Adipocyte (in vitro differentiated cells): ENCODE measurements at regions not wholly inside any gene's neighbourhood (a gene's known extent, or its start where the extent isn't known, plus 50 kb on each side); places are given as distances from the start of the nearest gene placed in this dataset.
"Not testable (repeated sequence)": the region's sequence is repeated elsewhere in the genome, so short reads cannot be mapped to it uniquely, and the experiment has no call there.

Experiments
- DNase-seq: peaks from one replicate; pipeline ENCODE4 v3.0.0-alpha.2; 2015; ENCODE audit warnings: low read depth
- H3K27me3 ChIP-seq: replicated peaks from 2 replicates; pipeline ENCODE4 v1.7.0; 2013; ENCODE audit warnings: mild to moderate bottlenecking, low read length, moderate library complexity; ENCODE audit not compliant: control insufficient read depth, insufficient read depth
- H3K36me3 ChIP-seq: 2 replicates; pipeline ENCODE4 v1.7.0; 2013; ENCODE audit warnings: low read length, mild to moderate bottlenecking, moderate library complexity; ENCODE audit not compliant: control insufficient read depth, insufficient read depth, severe bottlenecking
- H3K4me1 ChIP-seq: 2 replicates; pipeline ENCODE4 v1.7.0; 2013; ENCODE audit warnings: mild to moderate bottlenecking, low read length, moderate library complexity; ENCODE audit not compliant: control insufficient read depth, insufficient read depth
- H3K4me3 ChIP-seq: 2 replicates; pipeline ENCODE4 v1.7.0; 2013; ENCODE audit warnings: mild to moderate bottlenecking, low read length, moderate library complexity
- H3K9ac ChIP-seq: 2 replicates; pipeline ENCODE4 v1.7.0; 2013; ENCODE audit warnings: mild to moderate bottlenecking, low read length, moderate library complexity
- H3K9me3 ChIP-seq: 2 replicates; pipeline ENCODE4 v1.7.0; 2013; ENCODE audit warnings: mild to moderate bottlenecking, low read length, moderate library complexity; ENCODE audit not compliant: control insufficient read depth

DNA sequence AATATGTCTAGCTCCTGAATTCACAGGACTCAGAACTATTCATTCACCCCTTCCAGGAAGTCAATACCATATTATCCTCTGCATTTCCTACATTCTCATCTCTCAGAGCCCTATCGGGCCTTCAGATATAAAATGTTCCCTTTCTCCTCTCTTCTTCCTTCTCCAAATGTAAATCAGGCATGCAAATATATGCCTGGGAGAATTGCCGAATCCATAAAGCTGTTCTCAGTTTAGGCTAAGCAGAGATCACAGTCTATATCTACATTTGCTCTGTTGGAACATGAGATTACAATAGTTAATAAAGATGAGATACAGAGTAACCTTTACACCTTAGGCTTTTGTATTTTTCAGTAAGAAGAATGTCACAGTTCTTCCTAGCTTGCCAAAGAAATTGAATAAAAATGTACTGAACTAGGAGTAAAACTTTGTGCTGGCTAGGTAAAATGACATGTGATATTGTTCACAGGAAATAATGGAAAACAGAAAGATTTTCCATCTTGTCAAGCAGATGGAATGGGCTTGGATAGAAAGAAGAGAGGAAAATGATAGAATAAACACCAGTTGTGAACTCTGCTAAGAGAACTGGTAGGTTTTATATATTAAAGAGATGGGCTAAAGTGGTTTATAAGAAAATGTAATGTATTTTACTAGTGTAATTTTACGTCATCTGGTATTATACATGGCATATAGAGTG is 161.5 kb downstream of the NRIP1 start:
- DNase-seq = no peak
- no peak overlapping the region for H3K4me3 ChIP-seq
- peaks cover 3% of the 10 kb centered on the region for H3K4me1 ChIP-seq
- no peak overlapping the region for H3K9ac ChIP-seq
- H3K9me3 ChIP-seq = no peaks in the 10 kb centered on the region
- no peaks in the 10 kb centered on the region for H3K27me3 ChIP-seq
- no peaks in the 10 kb centered on the region for H3K36me3 ChIP-seq

DNA sequence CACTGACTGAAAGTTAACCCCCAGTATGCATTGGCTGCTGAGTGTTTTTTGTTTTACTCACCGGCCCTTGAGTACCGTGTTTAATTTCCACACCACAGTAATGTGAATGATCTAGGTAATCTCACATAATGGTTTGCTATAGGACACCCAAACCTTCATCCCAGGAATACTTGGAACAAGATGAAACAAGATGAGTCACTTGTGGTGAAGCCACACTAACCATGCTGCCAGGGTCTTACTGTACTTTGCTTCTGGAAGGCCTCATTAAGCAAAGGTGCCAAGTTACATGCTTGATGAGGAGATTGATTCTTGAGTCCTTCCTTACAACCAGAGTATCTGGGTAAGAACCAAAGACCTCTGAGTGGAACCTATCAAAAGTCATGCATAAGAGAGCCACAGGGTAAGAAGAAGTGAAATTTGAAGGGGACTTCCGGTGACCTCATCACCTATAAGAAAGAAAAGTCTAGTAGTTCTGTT is 163.3 kb downstream of the NRIP1 start:
- H3K4me3 ChIP-seq = no peak overlapping the region

DNA sequence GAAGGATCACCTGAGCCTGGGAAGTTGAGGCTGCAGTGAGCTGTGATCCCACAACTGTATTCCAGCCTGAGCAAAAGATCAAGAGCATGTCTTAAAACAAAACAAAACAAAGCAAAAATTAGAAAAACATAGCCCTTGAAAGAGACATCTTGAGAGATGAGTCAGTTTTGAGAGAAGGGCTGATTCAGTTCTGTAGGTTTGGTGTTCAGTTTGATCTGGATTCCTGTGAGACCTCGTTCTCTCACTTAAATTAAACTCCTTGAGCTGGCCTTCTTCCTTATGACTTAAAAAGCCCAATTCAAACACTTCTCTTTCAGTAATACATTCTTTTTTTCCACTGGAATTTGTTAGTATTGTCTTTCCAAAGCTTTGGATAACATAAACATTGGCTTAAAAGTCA is 164.2 kb downstream of the NRIP1 start:
- Histone ChIP-seq H3K9ac (no peak overlapping the region), H3K4me3 (no peak overlapping the region), H3K9me3 (no peaks in the 10 kb centered on the region), H3K27me3 (no peaks in the 10 kb centered on the region), H3K36me3 (no peaks in the 10 kb centered on the region), H3K4me1 (peaks cover 3% of the 10 kb centered on the region)
- peak; percentile 47 for DNase-seq

More for the DNA sequence above, 163.3 kb downstream of the NRIP1 start:
- H3K9me3 ChIP-seq = no peaks in the 10 kb centered on the region
- no peak overlapping the region for H3K9ac ChIP-seq
- DNase-seq = no peak
- no peaks in the 10 kb centered on the region for H3K27me3 ChIP-seq
- H3K4me1 ChIP-seq = peaks cover 3% of the 10 kb centered on the region
- H3K36me3 ChIP-seq = no peaks in the 10 kb centered on the region

DNA sequence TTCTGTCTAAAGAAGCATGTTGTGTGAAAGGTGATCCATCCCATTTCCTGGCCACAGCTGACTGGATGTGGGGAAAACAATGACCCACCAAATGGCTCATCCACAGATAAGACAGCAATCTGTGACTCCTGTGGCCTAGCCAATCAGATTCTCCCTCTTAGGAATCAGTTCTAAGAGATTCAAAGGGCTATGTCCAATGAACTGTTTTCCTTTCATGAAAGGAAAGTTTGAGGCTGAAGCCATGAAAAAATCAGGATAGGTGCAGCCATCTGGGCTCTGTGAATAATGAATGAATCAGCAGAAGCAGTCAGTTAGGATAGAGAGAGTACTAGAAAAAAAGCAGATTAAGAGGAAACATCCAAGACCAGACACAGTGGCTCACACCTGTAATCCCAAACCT is 164.7 kb downstream of the NRIP1 start:
- Histone ChIP-seq H3K4me1 (peaks cover 3% of the 10 kb centered on the region), H3K4me3 (no peak overlapping the region), H3K9ac (no peak overlapping the region), H3K36me3 (no peaks in the 10 kb centered on the region), H3K27me3 (no peaks in the 10 kb centered on the region), H3K9me3 (no peaks in the 10 kb centered on the region)
- no peak for DNase-seq

DNA sequence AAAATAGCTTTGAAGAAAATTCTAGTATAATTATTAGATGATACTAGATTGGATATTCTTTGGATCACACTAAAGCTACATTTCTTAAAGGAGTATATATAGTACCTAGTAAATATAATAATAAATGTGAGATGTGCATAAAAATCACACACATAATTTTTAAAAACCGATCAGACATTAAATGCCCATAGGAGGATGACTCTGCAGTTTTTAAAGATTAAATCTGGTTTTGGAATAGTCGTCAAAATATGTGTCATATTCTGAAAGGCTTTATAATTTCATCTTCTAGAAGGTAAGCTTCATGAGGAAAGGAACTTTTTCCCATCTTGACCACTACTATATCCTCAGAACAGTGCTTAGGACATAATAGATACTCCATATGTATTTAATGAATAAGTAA is 169.0 kb downstream of the NRIP1 start:
- DNase-seq = no peak
- H3K27me3 ChIP-seq = no peaks in the 10 kb centered on the region
- no peaks in the 10 kb centered on the region for H3K36me3 ChIP-seq
- no peak overlapping the region for H3K9ac ChIP-seq
- H3K4me1 ChIP-seq = peaks cover 3% of the 10 kb centered on the region
- H3K4me3 ChIP-seq = no peak overlapping the region
- no peaks in the 10 kb centered on the region for H3K9me3 ChIP-seq

DNA sequence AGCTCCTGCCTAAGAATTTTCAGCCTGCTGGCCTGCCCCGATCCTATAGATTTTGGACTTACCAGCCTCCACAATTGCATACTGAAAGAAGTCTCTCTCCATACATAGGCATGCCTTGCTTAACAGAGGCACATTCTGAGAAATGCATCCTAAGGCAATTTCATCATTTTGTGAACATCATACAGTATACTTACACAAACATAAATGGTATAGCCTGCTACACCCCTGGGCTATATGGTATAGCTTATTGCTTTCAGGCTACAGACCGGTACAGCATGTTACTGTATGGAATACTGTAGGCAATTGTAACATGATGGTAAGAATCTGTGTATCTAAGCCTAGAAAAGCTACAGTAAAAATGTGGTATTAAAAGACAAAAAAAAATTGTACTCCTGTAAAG is 174.7 kb downstream of the NRIP1 start:
- Histone ChIP-seq H3K4me1 (peaks cover 30% of the 10 kb centered on the region), H3K36me3 (no peaks in the 10 kb centered on the region), H3K27me3 (no peaks in the 10 kb centered on the region), H3K4me3 (no peak overlapping the region), H3K9ac (no peak overlapping the region), H3K9me3 (no peaks in the 10 kb centered on the region)
- DNase-seq = peak; percentile 34

DNA sequence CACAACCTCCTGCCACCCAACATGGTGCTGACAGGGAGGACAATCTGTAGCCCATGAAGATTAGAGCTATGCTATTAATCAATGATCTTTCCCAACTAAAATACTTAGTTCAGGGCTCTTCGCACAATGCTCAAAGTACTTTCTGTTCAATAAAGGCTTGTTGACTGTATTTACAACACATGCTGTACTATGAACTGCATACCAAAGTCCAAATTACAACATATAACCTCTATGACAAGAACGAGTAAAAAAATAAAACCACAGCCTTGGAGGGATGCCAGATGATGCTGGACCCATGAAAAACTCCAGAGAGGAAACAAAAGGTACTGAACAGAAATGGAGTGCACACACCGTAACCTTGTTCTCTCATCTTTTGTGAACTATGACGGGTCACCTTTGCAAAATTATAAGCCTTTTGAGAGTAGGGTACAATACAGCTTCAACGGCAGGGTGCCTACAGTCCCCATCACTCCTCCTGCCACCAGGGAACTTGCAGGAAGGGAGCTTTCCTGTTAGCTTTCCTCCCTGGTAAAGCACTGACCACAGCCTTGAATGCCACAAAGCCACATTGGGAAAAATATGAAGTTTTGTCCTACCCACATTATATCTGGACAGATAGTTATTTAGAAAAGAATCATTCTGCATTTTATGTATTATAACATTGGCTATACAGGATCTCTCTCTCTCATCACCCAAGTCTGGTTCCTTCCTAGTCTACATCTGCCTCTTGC is 175.6 kb downstream of the NRIP1 start:
- Histone ChIP-seq H3K27me3 (no peaks in the 10 kb centered on the region), H3K9ac (peak overlapping the region; percentile 27), H3K4me3 (peak overlapping the region; percentile 1), H3K9me3 (no peaks in the 10 kb centered on the region), H3K4me1 (peaks cover 30% of the 10 kb centered on the region), H3K36me3 (no peaks in the 10 kb centered on the region)
- peak; percentile 81 for DNase-seq

DNA sequence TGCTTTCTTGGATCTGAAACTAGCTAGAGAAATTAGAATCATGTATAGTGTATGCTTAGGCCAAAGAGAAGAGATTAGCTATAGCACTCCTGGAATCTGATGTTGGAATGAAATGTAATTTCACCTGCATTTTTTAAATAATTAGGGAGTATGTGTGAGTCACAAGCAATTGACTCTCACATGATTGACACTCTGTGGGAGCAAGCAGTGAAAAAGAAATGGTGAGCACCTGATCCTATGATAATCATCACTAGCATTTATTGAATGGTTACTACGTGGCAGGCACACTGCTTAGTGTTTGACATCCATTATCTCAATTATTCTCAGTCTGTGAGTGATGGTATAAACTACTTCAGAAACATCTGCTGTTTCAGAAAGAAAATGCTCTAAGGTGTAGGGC is 176.6 kb downstream of the NRIP1 start:
- peaks cover 30% of the 10 kb centered on the region for H3K4me1 ChIP-seq
- no peaks in the 10 kb centered on the region for H3K9me3 ChIP-seq
- H3K27me3 ChIP-seq = no peaks in the 10 kb centered on the region
- no peaks in the 10 kb centered on the region for H3K36me3 ChIP-seq
- H3K4me3 ChIP-seq = peak overlapping the region; percentile 0
- DNase-seq = no peak
- peak overlapping the region; percentile 27 for H3K9ac ChIP-seq

DNA sequence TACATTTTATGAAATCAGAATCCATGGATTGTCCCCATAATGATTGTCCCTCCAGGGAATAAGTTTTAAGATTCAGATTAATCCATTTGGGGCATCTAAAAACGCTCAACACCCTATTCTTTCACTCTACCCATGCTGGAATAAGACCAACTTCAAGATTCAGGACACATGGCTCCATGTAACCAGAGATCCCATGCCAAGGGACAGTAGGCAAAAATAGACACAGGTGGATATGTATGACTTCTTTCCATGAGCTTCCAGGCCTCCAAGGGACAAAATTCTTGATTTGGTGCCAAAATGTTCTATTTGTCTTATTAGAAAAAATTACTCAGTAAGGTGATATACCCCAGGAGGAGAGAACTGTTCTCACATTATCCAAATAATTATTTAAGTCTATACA is 178.8 kb downstream of the NRIP1 start:
- H3K9me3 ChIP-seq = no peaks in the 10 kb centered on the region
- no peaks in the 10 kb centered on the region for H3K27me3 ChIP-seq

DNA sequence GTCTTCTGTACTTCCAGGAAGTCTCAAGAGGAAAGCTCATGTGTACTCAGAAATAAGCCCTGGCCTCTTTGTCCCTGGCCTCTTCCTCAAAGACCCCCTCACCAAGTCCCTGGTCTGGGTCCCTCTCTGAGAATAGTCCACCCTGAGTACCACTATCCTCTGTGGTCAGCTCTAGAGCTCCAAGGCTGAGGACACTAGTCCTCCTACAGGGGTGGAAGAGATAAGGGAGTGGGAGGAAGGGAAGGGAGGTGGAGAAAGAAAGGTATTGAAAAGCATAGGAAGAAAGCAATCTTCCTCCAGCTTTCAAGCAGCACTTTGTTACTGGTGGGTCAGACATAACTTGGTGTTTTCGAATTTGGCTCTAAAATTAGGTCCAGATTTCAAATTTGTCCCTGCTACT is 181.4 kb downstream of the NRIP1 start:
- peaks cover 17% of the 10 kb centered on the region for H3K4me1 ChIP-seq
- no peaks in the 10 kb centered on the region for H3K9me3 ChIP-seq
- no peak for DNase-seq
- no peak overlapping the region for H3K4me3 ChIP-seq
- no peaks in the 10 kb centered on the region for H3K27me3 ChIP-seq
- H3K9ac ChIP-seq = no peak overlapping the region
- H3K36me3 ChIP-seq = no peaks in the 10 kb centered on the region

More for the DNA sequence above, 178.8 kb downstream of the NRIP1 start:
- Histone ChIP-seq H3K4me3 (no peak overlapping the region), H3K36me3 (no peaks in the 10 kb centered on the region), H3K9ac (no peak overlapping the region), H3K4me1 (peaks cover 30% of the 10 kb centered on the region)
- no peak for DNase-seq

DNA sequence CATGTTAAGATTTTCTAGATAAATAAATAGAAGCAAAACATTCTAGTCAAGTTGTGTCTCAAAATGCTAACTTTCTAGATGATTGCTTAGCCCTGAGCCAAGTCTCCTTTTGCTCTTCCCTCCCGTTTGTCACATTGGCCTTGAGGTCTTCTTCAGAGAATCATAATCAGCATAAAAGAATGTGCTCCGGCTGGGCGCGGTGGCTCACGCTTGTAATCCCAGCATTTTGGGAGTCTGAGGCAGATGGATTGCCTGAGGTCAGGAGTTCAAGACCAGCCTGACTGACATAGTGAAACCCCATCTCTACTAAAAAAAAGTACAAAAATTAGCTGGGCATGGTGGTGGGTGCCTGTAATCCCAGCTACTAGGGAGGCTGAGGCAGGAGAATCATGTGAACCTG is 182.3 kb downstream of the NRIP1 start:
- not testable (repeated sequence) for DNase-seq, H3K9ac ChIP-seq, H3K9me3 ChIP-seq, H3K4me3 ChIP-seq, H3K27me3 ChIP-seq, H3K36me3 ChIP-seq
- H3K4me1 ChIP-seq = peaks cover 17% of the 10 kb centered on the region
